Duodenal mucosa (tissue), 2 donors: ENCODE measurements at regions not wholly inside any gene's neighbourhood (a gene's known extent, or its start where the extent isn't known, plus 50 kb on each side); places are given as distances from the start of the nearest gene placed in this dataset.

Experiments
- H3K27ac ChIP-seq: one replicate; pipeline ENCODE4 v1.7.0; 2013; ENCODE audit warnings: low read depth, low read length
- H3K27me3 ChIP-seq, 2 donors: one replicate each; pipeline ENCODE4 v1.7.0; 2013; ENCODE audit warnings: low read length in 2 of 2, control low read depth in 1 of 2; ENCODE audit not compliant: insufficient read depth in 2 of 2, control insufficient read depth in 1 of 2
- H3K36me3 ChIP-seq, 2 donors: one replicate each; pipeline ENCODE4 v1.7.0; 2013; ENCODE audit warnings: low read length in 2 of 2, control low read depth in 1 of 2; ENCODE audit not compliant: insufficient read depth in 2 of 2, control insufficient read depth in 1 of 2
- H3K4me1 ChIP-seq, 2 donors: one replicate each; pipeline ENCODE4 v1.7.0; 2013; ENCODE audit warnings: low read length in 2 of 2, control low read depth in 1 of 2; ENCODE audit not compliant: insufficient read depth in 2 of 2, control insufficient read depth in 1 of 2
- H3K4me3 ChIP-seq, 2 donors: one replicate each; pipeline ENCODE4 v1.7.0; 2013; ENCODE audit warnings: low read length in 2 of 2, low read depth in 1 of 2
- H3K9ac ChIP-seq, 2 donors: one replicate each; pipeline ENCODE4 v1.7.0; 2013; ENCODE audit warnings: low read length in 2 of 2, low read depth in 1 of 2
- H3K9me3 ChIP-seq, 2 donors: one replicate each; pipeline ENCODE4 v1.7.0; 2013; ENCODE audit warnings: low read length in 2 of 2, control low read depth in 1 of 2; ENCODE audit not compliant: control insufficient read depth in 1 of 2

- no peaks in the 10 kb centered on the region for H3K36me3 ChIP-seq
- no peaks in the 10 kb centered on the region for H3K9me3 ChIP-seq
- H3K27me3 ChIP-seq = no peaks in the 10 kb centered on the region
- H3K9ac ChIP-seq = no peak overlapping the region
- no peak overlapping the region for H3K4me3 ChIP-seq
- H3K4me1 ChIP-seq = no peaks in the 10 kb centered on the region
- H3K27ac ChIP-seq = no peak overlapping the region
These were observed 541.0 kb upstream of the KLF12 start for GRCh38 chr13:74675182-74675581.

- H3K4me3 ChIP-seq = no peak overlapping the region
- no peak overlapping the region for H3K9ac ChIP-seq
- H3K27ac ChIP-seq = no peak overlapping the region
- H3K4me1 ChIP-seq = no peaks in the 10 kb centered on the region
- H3K36me3 ChIP-seq = no peaks in the 10 kb centered on the region
- H3K9me3 ChIP-seq = no peaks in the 10 kb centered on the region
- no peaks in the 10 kb centered on the region for H3K27me3 ChIP-seq
These were observed 540.5 kb upstream of the KLF12 start for GRCh38 chr13:74674720-74675119.

- H3K4me3 ChIP-seq = no peak overlapping the region
- H3K27me3 ChIP-seq = no peaks in the 10 kb centered on the region
- H3K9me3 ChIP-seq = no peaks in the 10 kb centered on the region
- no peak overlapping the region for H3K9ac ChIP-seq
- H3K27ac ChIP-seq = no peak overlapping the region
- H3K4me1 ChIP-seq = no peaks in the 10 kb centered on the region
- no peaks in the 10 kb centered on the region for H3K36me3 ChIP-seq
These were observed 534.9 kb upstream of the KLF12 start for GRCh38 chr13:74669149-74669548.

- H3K27me3 ChIP-seq = no peaks in the 10 kb centered on the region
- H3K4me1 ChIP-seq = no peaks in the 10 kb centered on the region
- H3K36me3 ChIP-seq = no peaks in the 10 kb centered on the region
- H3K9me3 ChIP-seq = no peaks in the 10 kb centered on the region
- H3K27ac ChIP-seq = no peak overlapping the region
- H3K4me3 ChIP-seq = no peak overlapping the region
- no peak overlapping the region for H3K9ac ChIP-seq
These were observed 533.5 kb upstream of the KLF12 start for GRCh38 chr13:74667656-74668203.

GRCh38 chr13:74662905-74663304 lies 528.7 kb upstream of the KLF12 start:
- no peaks in the 10 kb centered on the region for H3K9me3 ChIP-seq
- H3K9ac ChIP-seq = no peak overlapping the region
- H3K4me1 ChIP-seq = no peaks in the 10 kb centered on the region
- no peaks in the 10 kb centered on the region for H3K27me3 ChIP-seq
- no peak overlapping the region for H3K27ac ChIP-seq
- no peak overlapping the region for H3K4me3 ChIP-seq
- H3K36me3 ChIP-seq = no peaks in the 10 kb centered on the region

- no peaks in the 10 kb centered on the region for H3K27me3 ChIP-seq
- no peak overlapping the region for H3K27ac ChIP-seq
- H3K9me3 ChIP-seq = no peaks in the 10 kb centered on the region
- no peak overlapping the region for H3K9ac ChIP-seq
- H3K4me3 ChIP-seq = no peak overlapping the region
- no peaks in the 10 kb centered on the region for H3K36me3 ChIP-seq
- no peaks in the 10 kb centered on the region for H3K4me1 ChIP-seq
These were observed 527.6 kb upstream of the KLF12 start for GRCh38 chr13:74661851-74662250.

- H3K9ac ChIP-seq = no peak overlapping the region
- H3K27ac ChIP-seq = no peak overlapping the region
- no peaks in the 10 kb centered on the region for H3K4me1 ChIP-seq
- peaks cover 0 to under 1% of the 10 kb centered on the region in 2 donors for H3K27me3 ChIP-seq
- no peak overlapping the region for H3K4me3 ChIP-seq
- no peaks in the 10 kb centered on the region for H3K36me3 ChIP-seq
- H3K9me3 ChIP-seq = no peaks in the 10 kb centered on the region
These were observed 523.6 kb upstream of the KLF12 start for GRCh38 chr13:74657765-74658164.

GRCh38 chr13:74651121-74651520 lies 516.9 kb upstream of the KLF12 start:
- H3K27me3 ChIP-seq = peaks cover 0 to 6% of the 10 kb centered on the region in 2 donors
- no peak overlapping the region for H3K27ac ChIP-seq
- H3K9me3 ChIP-seq = no peaks in the 10 kb centered on the region
- no peak overlapping the region for H3K9ac ChIP-seq
- no peaks in the 10 kb centered on the region for H3K4me1 ChIP-seq
- no peaks in the 10 kb centered on the region for H3K36me3 ChIP-seq
- no peak overlapping the region for H3K4me3 ChIP-seq

GRCh38 chr13:74647991-74648390 lies 513.8 kb upstream of the KLF12 start:
- Histone ChIP-seq H3K27ac (no peak overlapping the region), H3K4me1 (no peaks in the 10 kb centered on the region)

GRCh38 chr13:74647211-74647610 lies 513.0 kb upstream of the KLF12 start:
- no peaks in the 10 kb centered on the region for H3K27me3 ChIP-seq
- no peak overlapping the region for H3K9ac ChIP-seq
- H3K36me3 ChIP-seq = no peaks in the 10 kb centered on the region
- no peaks in the 10 kb centered on the region for H3K9me3 ChIP-seq
- no peak overlapping the region for H3K4me3 ChIP-seq
- H3K4me1 ChIP-seq = no peaks in the 10 kb centered on the region
- H3K27ac ChIP-seq = no peak overlapping the region

More at GRCh38 chr13:74647991-74648390, 513.8 kb upstream of the KLF12 start:
- Histone ChIP-seq H3K36me3 (no peaks in the 10 kb centered on the region), H3K9me3 (no peaks in the 10 kb centered on the region), H3K9ac (no peak overlapping the region), H3K27me3 (peaks cover 0 to 6% of the 10 kb centered on the region in 2 donors), H3K4me3 (no peak overlapping the region)

GRCh38 chr13:74646091-74646490 lies 511.9 kb upstream of the KLF12 start:
- no peaks in the 10 kb centered on the region for H3K4me1 ChIP-seq
- H3K9ac ChIP-seq = no peak overlapping the region

More at GRCh38 chr13:74646091-74646490, 511.9 kb upstream of the KLF12 start:
- Histone ChIP-seq H3K36me3 (no peaks in the 10 kb centered on the region), H3K27ac (no peak overlapping the region), H3K27me3 (no peaks in the 10 kb centered on the region), H3K9me3 (no peaks in the 10 kb centered on the region), H3K4me3 (no peak overlapping the region)
